H7 (cell line): ENCODE measurements at regions not wholly inside any gene's neighbourhood (a gene's known extent, or its start where the extent isn't known, plus 50 kb on each side); places are given as distances from the start of the nearest gene placed in this dataset.

Experiments
- DNase-seq: peaks from one replicate; pipeline ENCODE4 v3.0.0; 2012
- H3K27me3 ChIP-seq: 2 replicates; pipeline ENCODE4 v1.6.0; 2011; ENCODE audit warnings: mild to moderate bottlenecking, low read length; ENCODE audit not compliant: control insufficient read depth, insufficient read depth
- H3K36me3 ChIP-seq: replicated peaks from 2 replicates; pipeline ENCODE4 v1.5.1; 2011; ENCODE audit warnings: low read length; ENCODE audit not compliant: control insufficient read depth, insufficient read depth
- H3K4me3 ChIP-seq: 2 replicates; pipeline ENCODE4 v1.5.1; 2011; ENCODE audit warnings: low read depth, mild to moderate bottlenecking, control low read depth, low read length, moderate library complexity; ENCODE audit not compliant: insufficient read depth

DNA sequence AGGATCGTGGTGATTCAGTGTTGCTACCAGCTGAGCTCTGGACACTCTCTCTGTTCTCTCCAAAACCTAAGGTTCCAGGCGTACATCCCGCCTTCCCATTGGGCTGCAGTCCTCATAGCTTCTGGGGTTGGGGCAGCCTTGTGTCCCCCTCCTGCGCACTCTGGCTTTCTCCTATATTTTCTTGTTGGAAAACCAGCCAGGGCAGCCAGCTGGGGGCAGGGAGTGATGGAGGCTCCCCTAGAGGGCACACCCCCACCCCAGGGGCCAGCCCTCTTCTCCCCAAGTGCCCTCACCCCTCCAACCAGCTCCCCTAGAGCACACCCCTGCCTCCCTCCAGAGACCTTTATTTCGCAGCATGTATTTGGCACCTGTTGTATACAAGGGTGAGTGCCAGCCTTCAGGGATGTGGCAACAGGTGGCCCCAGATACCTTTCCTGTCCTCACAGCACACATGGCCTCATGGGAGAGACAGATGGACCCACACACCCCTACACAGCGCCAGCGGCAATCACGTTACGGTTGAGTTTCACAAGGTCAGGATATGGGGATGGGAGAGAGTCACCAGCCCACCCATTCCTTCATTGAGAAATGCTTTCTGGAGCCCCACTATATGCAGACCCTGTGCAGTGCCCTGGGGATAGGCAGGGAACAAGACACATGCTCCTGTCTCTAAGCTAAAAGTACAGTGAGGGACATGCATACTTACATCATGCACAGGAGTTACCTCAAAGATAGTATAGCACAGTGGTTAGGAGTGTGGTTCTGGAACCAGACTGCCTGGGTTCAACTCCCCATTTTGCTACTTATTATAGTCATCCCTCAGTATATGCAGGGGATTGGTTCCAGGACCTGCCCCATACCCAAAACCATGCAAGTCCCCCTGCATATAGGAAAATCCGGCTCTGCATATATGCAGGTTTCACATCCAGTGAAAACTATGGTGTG is 141.1 kb downstream of the PHETA1 start:
- no peak overlapping the region for H3K4me3 ChIP-seq
- H3K36me3 ChIP-seq, result no peaks in the 10 kb centered on the region
- no peaks in the 10 kb centered on the region for H3K27me3 ChIP-seq
- peak; percentile 23 for DNase-seq

DNA sequence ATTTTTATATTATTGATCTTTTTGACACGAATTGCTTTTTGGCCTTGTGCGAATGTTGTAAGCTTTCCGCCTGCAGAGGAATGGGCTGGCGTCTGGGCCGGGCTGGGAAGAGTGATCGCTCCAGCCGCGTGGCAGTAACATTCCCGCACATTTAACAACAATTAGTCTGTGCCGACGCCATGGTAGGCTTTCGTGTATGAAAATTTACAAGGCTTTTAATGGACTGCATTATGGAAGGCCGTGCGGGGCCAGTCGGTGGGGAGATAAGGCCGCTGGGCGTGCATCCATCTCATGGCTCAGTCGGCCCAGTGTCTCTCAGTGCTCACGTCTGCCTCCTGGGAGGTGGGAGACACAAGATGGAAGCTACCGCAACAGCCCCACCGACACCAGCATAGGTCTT is 142.2 kb downstream of the PHETA1 start:
- no peaks in the 10 kb centered on the region for H3K27me3 ChIP-seq
- no peak for DNase-seq
- H3K4me3 ChIP-seq, result no peak overlapping the region
- no peaks in the 10 kb centered on the region for H3K36me3 ChIP-seq

GRCh38 chr12:111225307-111225706 is 143.6 kb downstream of the PHETA1 start:
- Histone ChIP-seq H3K36me3 (no peaks in the 10 kb centered on the region; the same call in 1 of the 2 replicates), H3K27me3 (no peaks in the 10 kb centered on the region), H3K4me3 (no peak overlapping the region)
- DNase-seq, result no peak

GRCh38 chr12:111224186-111225066 is 144.5 kb downstream of the PHETA1 start:
- H3K4me3 ChIP-seq, result no peak overlapping the region
- no peaks in the 10 kb centered on the region; the same call in 1 of the 2 replicates for H3K36me3 ChIP-seq
- H3K27me3 ChIP-seq, result no peaks in the 10 kb centered on the region
- peak; percentile 26 for DNase-seq

- Histone ChIP-seq H3K36me3 (no peaks in the 10 kb centered on the region; the same call in 1 of the 2 replicates), H3K4me3 (no peak overlapping the region), H3K27me3 (no peaks in the 10 kb centered on the region)
- DNase-seq, result no peak
These were observed 146.4 kb downstream of the PHETA1 start for GRCh38 chr12:111222523-111222922.

DNA sequence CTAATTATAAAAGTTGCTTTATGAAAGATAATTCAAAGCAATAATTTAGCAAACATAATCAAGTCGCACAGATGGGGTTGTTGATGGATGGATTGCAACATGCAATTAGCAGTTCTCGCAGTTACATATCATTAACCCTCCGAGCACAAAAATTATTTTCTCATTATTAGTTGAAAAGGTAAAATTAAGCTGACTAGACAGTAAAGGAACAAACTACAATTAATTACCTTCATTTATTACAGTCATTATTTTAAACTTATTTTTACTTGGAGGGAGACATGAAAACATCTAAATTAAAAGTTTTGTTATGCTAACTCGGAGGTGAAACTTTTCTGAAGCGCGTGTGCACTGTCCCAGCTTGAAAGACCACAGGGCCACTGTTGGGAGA is 146.9 kb downstream of the PHETA1 start:
- H3K27me3 ChIP-seq, result no peaks in the 10 kb centered on the region
- H3K36me3 ChIP-seq, result no peaks in the 10 kb centered on the region; the same call in 1 of the 2 replicates
- no peak overlapping the region for H3K4me3 ChIP-seq
- DNase-seq, result no peak

- DNase-seq, result peak; percentile 42
- Histone ChIP-seq H3K36me3 (no peaks in the 10 kb centered on the region; the same call in 1 of the 2 replicates), H3K27me3 (no peaks in the 10 kb centered on the region), H3K4me3 (no peak overlapping the region)
These were observed 147.6 kb downstream of the PHETA1 start for GRCh38 chr12:111221062-111222026.

- H3K36me3 ChIP-seq, result no peaks in the 10 kb centered on the region; the same call in 1 of the 2 replicates
- no peaks in the 10 kb centered on the region for H3K27me3 ChIP-seq
- H3K4me3 ChIP-seq, result no peak overlapping the region
- DNase-seq, result no peak
These were observed 148.5 kb downstream of the PHETA1 start for GRCh38 chr12:111220363-111220762.

- Histone ChIP-seq H3K36me3 (no peaks in the 10 kb centered on the region; the same call in 1 of the 2 replicates), H3K4me3 (no peak overlapping the region), H3K27me3 (no peaks in the 10 kb centered on the region)
- no peak for DNase-seq
These were observed 149.5 kb downstream of the PHETA1 start for GRCh38 chr12:111219440-111219839.

DNA sequence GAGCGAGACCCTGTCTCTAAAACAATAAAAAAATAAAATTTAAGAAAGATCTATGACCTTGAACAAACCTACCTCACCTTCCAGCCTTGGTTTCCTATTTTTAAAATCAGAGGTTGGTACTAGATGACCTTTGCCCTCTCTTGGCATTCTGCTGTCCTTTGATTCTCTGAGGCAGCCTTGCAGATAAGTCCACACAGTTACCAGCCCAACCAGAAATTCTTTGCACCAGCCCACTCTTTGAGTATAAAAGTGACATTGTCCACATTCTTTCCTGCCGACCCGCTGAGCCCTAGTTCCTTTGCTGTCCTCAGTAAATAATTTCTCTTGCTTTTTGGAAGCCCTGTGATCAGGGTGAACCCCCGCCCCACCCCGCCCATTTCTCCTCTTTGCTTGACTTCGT is 150.4 kb downstream of the PHETA1 start:
- H3K36me3 ChIP-seq, result no peaks in the 10 kb centered on the region; the same call in 1 of the 2 replicates
- H3K27me3 ChIP-seq, result no peaks in the 10 kb centered on the region
- peak; percentile 36 for DNase-seq
- H3K4me3 ChIP-seq, result no peak overlapping the region

DNA sequence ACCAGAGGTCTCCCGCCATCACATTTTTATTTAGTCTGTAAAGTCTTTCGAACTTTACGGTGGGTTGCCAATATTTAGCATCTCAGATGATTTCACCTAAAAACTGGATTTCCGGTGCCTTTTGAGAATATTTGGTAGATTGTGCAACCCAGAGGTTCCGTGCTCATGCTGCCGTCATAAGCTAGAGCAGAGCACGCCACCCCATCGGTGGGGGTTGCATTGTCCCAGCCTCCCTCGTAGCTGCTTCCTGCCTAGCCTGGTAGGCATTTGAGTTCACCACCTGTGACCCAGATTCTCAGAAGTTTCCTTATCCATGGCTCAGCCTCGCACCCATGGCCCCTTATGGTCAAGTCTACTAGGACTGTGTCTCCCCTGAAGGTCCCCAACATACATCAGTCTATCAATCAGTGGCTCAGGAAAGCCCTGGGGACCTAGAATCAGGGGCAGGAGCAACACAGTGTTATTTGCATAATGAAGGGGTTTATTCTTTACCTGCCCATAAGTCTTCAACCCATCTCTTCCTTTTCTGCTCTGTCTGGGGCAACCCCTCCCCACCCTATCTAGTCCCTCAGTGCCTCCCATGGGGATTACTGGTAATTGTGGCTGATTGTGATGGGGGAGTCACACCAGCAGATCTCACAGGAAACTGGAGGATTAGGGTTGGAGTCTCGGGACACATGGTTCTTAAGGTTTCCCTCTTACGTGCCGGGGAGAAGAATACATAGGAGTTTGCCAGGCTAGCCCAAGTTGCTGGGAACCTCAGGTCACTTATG is 152.3 kb downstream of the PHETA1 start:
- no peaks in the 10 kb centered on the region; the same call in 1 of the 2 replicates for H3K36me3 ChIP-seq
- DNase-seq, result no peak
- H3K27me3 ChIP-seq, result no peaks in the 10 kb centered on the region
- H3K4me3 ChIP-seq, result no peak overlapping the region

- no peak for DNase-seq
- Histone ChIP-seq H3K4me3 (no peak overlapping the region), H3K27me3 (no peaks in the 10 kb centered on the region), H3K36me3 (no peaks in the 10 kb centered on the region; the same call in 1 of the 2 replicates)
These were observed 153.0 kb downstream of the PHETA1 start for GRCh38 chr12:111215881-111216280.

- peak; percentile 28 for DNase-seq
- Histone ChIP-seq H3K4me3 (no peak overlapping the region), H3K27me3 (no peaks in the 10 kb centered on the region), H3K36me3 (no peaks in the 10 kb centered on the region; the same call in 1 of the 2 replicates)
These were observed 154.5 kb downstream of the PHETA1 start for GRCh38 chr12:111214401-111214800.
